ES-I3 (cell line): ENCODE measurements at regions not wholly inside any gene's neighbourhood (a gene's known extent, or its start where the extent isn't known, plus 50 kb on each side); places are given as distances from the start of the nearest gene placed in this dataset.

Experiments
- H3K36me3 ChIP-seq: 2 replicates; pipeline ENCODE4 v1.6.1; 2013; ENCODE audit warnings: mild to moderate bottlenecking, low read length, control low read depth, moderate library complexity; ENCODE audit not compliant: insufficient read depth
- H3K4me1 ChIP-seq: 2 replicates; pipeline ENCODE4 v1.6.1; 2013; ENCODE audit warnings: mild to moderate bottlenecking, control low read depth, low read length; ENCODE audit not compliant: insufficient read depth
- H3K9ac ChIP-seq: 2 replicates; pipeline ENCODE4 v1.6.1; 2013; ENCODE audit warnings: low read depth, mild to moderate bottlenecking, low read length, moderate library complexity
- H3K9me3 ChIP-seq: 2 replicates; pipeline ENCODE4 v1.6.1; 2013; ENCODE audit warnings: mild to moderate bottlenecking, low read length, moderate library complexity; ENCODE audit not compliant: control insufficient read depth, insufficient read depth

DNA sequence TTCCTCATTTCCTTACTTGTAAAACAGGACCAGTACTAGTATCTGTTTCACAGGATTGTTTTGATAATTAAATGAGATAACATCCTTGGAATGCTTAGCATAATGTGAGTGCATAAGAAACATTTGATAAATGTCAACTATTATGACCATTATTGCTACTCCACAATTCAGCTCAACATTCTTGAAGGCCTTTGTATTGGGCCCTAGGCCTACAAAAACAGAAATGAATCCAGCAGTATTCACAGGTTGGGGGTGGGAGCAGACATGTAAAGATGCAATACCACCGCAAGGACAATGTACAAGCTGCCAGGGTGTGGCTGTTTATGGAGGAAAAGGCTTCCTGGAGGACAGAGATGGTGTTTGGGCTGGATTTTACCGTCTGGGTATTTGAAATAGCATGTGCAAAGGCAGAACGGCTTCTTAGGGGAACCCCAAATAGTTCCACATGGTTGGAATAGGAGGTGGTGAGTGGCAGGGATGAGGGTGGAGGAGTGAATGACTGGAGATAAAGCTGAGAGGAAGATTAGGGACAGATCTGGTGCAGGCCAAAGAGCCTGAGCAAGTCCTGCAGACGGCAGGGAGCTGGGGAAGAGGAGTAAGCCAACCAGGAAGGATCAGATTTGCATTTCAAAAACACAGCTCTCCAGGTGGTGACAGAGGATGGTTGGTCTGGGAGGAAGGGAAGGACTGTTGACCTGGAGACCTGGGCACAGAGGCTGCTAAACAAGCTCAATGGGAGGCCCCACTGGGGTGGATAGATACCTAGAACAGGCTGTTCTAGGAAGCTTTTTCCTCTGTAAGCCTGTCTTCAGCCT, 57.0 kb upstream of the EPB41L1 start:
- Histone ChIP-seq H3K4me1 (peaks cover 25% of the 10 kb centered on the region), H3K36me3 (no peaks in the 10 kb centered on the region), H3K9ac (no peak overlapping the region), H3K9me3 (no peaks in the 10 kb centered on the region)

DNA sequence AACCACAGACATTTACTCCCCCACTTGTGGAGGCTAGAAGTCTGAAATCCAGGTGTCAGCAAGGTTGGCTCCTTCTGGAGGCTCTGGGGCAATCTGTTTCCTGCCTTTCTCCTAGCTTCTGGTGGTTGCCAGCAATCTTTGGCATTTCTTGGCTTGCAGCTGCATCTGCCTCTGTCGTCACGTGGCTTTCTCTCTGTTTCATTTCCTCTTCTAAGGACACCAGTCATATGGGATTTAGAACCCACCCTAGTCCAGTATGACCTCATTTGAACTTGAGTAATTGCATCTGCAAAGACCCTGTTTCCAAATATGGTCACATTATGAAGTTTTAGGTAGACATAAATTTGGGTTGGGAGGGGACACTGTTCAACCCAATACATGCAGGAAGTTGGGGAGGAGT, 56.2 kb upstream of the EPB41L1 start:
- Histone ChIP-seq H3K9me3 (no peaks in the 10 kb centered on the region), H3K9ac (no peak overlapping the region), H3K4me1 (peaks cover 25% of the 10 kb centered on the region), H3K36me3 (no peaks in the 10 kb centered on the region)

DNA sequence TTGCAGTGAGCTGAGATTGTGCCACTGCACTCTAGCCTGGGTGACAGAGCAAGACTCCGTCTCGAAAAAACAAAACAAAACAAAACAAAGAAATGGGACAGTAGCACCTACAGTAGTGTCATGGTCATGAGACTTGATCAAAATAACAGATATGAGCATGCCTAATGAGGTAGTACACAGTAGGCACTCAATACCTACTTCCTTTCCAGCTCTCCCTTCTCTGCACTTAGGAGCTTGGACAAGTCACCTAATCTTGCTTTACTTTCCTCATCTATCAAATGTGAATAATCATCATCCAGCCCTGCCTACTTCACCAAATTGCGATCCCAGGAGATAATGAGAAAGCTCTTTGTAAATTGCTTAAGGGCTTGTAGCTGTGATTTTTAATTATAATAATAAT, 55.4 kb upstream of the EPB41L1 start:
- H3K9ac ChIP-seq: no peak overlapping the region
- peaks cover 20% of the 10 kb centered on the region for H3K4me1 ChIP-seq
- H3K9me3 ChIP-seq: no peaks in the 10 kb centered on the region
- no peaks in the 10 kb centered on the region for H3K36me3 ChIP-seq

DNA sequence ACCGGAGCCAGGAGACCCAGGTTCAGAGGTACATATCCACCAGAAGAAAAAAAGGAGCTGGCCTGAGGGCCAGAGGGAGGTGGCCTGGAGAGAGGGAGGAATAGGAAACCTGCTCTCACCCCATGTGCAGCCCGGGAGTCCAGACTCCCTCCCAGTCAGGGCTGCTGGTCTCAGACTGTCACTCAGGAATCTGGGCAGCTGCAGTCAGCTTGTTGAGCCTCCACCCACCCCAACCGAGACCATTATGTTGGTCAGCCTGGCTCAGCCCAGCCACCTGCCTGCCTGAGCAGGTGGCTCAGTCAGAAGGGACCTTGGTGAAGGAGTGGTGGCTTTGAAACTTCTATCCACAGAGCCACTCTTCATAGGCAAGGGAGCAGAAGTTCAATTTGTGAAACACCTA, 53.3 kb upstream of the EPB41L1 start:
- Histone ChIP-seq H3K36me3 (no peaks in the 10 kb centered on the region), H3K4me1 (peaks cover 16% of the 10 kb centered on the region), H3K9me3 (no peaks in the 10 kb centered on the region), H3K9ac (no peak overlapping the region)

DNA sequence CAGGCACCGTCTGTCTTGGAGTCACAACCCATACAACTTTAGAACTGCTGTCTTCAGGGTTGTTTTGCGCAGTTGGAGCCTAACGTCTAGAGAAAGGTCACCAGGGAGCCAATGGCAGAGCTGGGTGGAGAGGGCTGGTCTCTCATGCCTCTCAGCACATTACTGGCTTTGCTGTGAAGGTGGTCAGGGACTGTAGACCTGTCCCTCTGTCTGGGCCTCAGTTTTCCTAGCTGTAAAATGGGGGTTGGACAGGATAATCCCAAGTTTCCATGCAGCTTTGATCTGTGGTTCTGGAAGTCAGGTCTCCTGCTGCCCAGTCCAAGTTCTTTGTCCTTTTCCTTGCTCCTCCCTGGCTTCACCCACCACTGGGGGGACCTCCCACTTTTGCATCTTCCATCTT, 52.2 kb upstream of the EPB41L1 start:
- peaks cover 11% of the 10 kb centered on the region for H3K4me1 ChIP-seq
- H3K9me3 ChIP-seq: no peaks in the 10 kb centered on the region
- no peak overlapping the region for H3K9ac ChIP-seq

DNA sequence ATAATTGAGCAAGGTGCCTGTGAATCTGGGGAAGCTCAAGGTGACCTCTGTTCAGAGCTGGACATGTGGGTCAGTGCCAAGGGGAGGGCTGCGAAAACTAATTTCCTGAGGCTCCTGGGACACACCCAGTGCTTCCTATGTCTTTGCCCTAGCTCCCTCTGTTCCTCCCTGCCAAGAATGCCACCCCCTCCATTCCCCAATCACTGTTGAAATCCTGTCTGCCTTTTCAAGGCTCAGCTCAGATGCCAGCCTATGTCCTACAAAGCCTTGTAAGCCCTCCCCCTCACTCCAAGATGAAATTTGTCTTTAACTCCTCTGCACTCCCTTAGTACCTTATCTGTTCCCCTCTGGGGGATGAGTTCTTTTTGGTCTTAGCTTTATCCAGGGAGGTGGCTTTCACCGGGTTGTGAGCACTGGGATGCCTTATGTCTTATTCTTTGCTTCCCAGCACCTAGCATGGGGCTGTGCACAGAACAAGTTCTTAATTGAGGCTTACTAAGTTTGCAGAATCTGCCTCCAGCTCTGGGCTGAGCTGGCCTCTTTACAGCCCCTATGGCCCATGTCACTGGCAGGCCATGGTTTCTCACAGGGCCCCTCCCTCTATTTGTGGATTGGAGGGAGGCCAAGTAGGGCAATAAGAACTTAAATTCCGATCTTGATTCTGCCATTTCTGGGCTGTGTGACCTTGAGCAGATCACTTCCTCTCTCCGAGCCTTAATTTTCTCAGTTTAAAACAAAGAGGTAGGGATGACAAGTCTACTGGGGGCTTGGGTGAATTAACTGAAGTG, 51.5 kb upstream of the EPB41L1 start:
- Histone ChIP-seq H3K36me3 (no peaks in the 10 kb centered on the region), H3K4me1 (peaks cover 7% of the 10 kb centered on the region), H3K9me3 (no peaks in the 10 kb centered on the region), H3K9ac (no peak overlapping the region)

More for the DNA sequence above, 52.2 kb upstream of the EPB41L1 start:
- no peaks in the 10 kb centered on the region for H3K36me3 ChIP-seq

DNA sequence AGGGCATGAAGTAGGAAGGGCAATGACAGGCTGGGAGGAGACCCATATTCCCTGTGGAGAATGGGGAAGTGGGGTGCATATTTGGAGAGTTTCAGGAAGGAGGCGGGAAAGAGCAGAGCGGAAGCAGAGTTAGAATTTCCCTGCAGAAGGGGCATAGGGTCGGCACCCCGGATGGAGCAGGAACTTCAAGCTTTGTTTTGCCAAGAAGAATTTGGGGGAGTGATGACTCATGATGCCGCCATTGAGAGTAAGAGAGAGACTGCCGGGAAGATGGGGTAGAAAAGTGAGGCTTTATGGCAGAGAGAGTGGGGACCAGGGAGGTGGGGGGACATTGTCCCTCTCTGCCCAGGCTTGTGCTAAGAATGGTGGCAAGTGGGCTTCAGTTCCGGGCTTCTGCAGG, 50.3 kb upstream of the EPB41L1 start:
- Histone ChIP-seq H3K9ac (no peak overlapping the region), H3K4me1 (peaks cover 2% of the 10 kb centered on the region; the same call in 1 of the 2 replicates), H3K9me3 (no peaks in the 10 kb centered on the region), H3K36me3 (no peaks in the 10 kb centered on the region)
